ENCODE measurements at regions not wholly inside any gene's neighbourhood (a gene's known extent, or its start where the extent isn't known, plus 50 kb on each side); places are given as distances from the start of the nearest gene placed in this dataset.

DNA sequence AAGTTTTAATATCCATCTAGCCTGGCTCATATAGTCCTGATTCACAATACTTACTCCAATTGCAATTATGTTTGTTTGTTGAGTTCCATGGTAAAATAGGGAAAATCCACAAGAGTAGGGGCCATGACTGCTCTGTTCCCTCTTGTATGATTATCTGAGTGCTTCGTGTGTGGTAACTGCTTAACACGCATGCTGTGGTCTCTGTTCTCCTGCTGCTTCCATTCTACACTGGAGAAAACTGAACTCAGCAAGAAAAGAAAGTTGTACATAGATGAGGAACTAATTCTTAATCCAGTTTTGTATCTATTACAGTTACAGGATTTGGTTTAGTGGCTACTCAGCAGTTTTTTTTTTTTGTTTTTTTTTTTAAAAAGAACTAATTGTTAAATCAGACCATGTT is 223.0 kb upstream of the SATB1 start:
- POLR2A ChIA-PET: interaction anchor here (0.8 to 1.3 kb wide), 2 partner anchors 8 to 85 kb away, joined by 3 read pairs; no protein-coding TSS in a partner anchor
- no peaks in the 10 kb centered on the region for H3K27me3 ChIP-seq (ENCODE audit: control insufficient read depth in 2 of 2, insufficient read depth in 2 of 2, low read length in 2 of 2)
- H3K9me3 ChIP-seq (ENCODE audit: control insufficient read depth in 2 of 3, low read length in 3 of 3): no peaks in the 10 kb centered on the region
- Mint-ChIP-seq H3K27ac (peak overlapping the region in 1 of 9 donors; percentile 14), H3K4me1 (peaks cover 31 to 83% (median 47%) of the 10 kb centered on the region in 7 donors), H3K36me3 (peaks cover 0 to 22% (median 0%) of the 10 kb centered on the region in 5 donors), H3K9me3 (peaks cover 0 to 6% (median 0%) of the 10 kb centered on the region in 11 donors), H3K4me3 (no peak overlapping the region), H3K27me3 (no peaks in the 10 kb centered on the region)
- DNase-seq: no peak
- H3K4me1 ChIP-seq (ENCODE audit: control insufficient read depth in 2 of 2, insufficient read depth in 2 of 2, low read length in 2 of 2): peaks cover 12 to 27% of the 10 kb centered on the region in 2 donors
- CTCF ChIA-PET: no interaction called here
- H3K36me3 ChIP-seq (ENCODE audit: control insufficient read depth in 2 of 3, insufficient read depth in 3 of 3, low read length in 3 of 3): no peaks in the 10 kb centered on the region
- intact Hi-C loops (cut with micrococcal nuclease): loop anchor here in 1 of 2 donors (2.0 kb wide), 2 partner anchors 89 to 203 kb away; no protein-coding TSS in a partner anchor
- H3K27ac ChIP-seq (ENCODE audit: low read depth, low read length): no peak overlapping the region
- no peak for ATAC-seq
- no peak overlapping the region for H3K4me3 ChIP-seq (ENCODE audit: low read length)

DNA sequence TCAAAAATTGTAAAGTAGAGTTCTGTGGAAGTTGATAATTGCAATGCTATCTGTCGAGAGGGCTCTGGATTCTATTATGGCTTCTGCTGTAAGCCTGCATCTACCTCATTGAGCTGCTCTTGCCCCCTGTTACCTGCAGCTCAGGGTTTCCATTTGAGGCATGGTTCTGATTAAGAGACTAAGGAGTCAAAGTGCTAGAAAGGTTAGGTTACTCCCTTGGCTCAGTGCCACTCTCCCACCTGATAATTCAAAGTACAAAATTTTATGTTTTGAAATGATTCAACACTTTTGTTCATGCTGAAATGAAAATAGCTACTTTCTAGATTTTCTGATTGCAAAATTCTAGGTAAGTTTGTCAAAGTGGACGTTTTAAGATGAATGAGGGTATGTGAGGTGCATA is 220.5 kb upstream of the SATB1 start:
- H3K4me3 Mint-ChIP-seq: no peak overlapping the region
- no peak overlapping the region for H3K4me3 ChIP-seq (ENCODE audit: low read length)
- intact Hi-C loops (cut with micrococcal nuclease): no loop called here
- H3K9me3 Mint-ChIP-seq: peaks cover 2 to 18% (median 6%) of the 10 kb centered on the region in 11 donors
- H3K4me1 Mint-ChIP-seq: peaks cover 40 to 81% (median 62%) of the 10 kb centered on the region in 7 donors
- peaks cover 2 to 43% (median 4%) of the 10 kb centered on the region in 5 donors for H3K36me3 Mint-ChIP-seq
- DNase-seq (no peak), ATAC-seq (no peak)
- H3K27ac ChIP-seq (ENCODE audit: low read depth, low read length): no peak overlapping the region
- peak overlapping the region in 1 of 9 donors; percentile 20 for H3K27ac Mint-ChIP-seq
- peaks cover 18 to 36% of the 10 kb centered on the region in 2 donors for H3K4me1 ChIP-seq (ENCODE audit: control insufficient read depth in 2 of 2, insufficient read depth in 2 of 2, low read length in 2 of 2)
- ChIA-PET POLR2A (interaction anchor here (0.6 to 1.8 kb wide), 5 partner anchors 10 to 102 kb away, joined by 3 to 7 read pairs (median 3); no protein-coding TSS in a partner anchor), CTCF (interaction anchor here (0.6 to 1.5 kb wide), 2 partner anchors 113 to 260 kb away, joined by 3 to 7 read pairs; no protein-coding TSS in a partner anchor)
- H3K36me3 ChIP-seq (ENCODE audit: control insufficient read depth in 2 of 3, insufficient read depth in 3 of 3, low read length in 3 of 3): no peaks in the 10 kb centered on the region
- H3K27me3 ChIP-seq (ENCODE audit: control insufficient read depth in 2 of 2, insufficient read depth in 2 of 2, low read length in 2 of 2): no peaks in the 10 kb centered on the region
- no peaks in the 10 kb centered on the region for H3K27me3 Mint-ChIP-seq
- peaks cover 0 to 3% (median 0%) of the 10 kb centered on the region in 3 experiments for H3K9me3 ChIP-seq (ENCODE audit: control insufficient read depth in 2 of 3, low read length in 3 of 3)

DNA sequence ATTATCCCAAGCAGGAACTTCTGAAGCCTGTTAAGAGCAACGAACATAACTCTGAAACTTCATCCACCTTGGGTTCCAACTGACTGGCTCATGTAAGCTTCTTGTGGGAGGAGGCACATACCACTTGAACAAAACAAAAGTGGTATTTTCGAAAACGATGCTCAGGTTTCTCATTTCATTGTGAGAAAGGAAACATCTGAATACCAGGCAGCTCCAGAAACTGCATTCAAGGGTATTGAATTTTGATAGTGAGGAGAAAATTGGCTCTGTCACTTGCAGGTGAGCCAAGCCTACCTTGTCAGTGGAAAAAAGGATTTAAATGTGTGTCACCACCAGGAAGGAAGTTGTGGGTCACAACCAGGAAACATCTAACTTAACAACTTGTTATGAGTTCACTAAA is 218.1 kb upstream of the SATB1 start:
- CTCF ChIA-PET: interaction anchor here (0.7 to 2.2 kb wide), 2 partner anchors 116 to 219 kb away, joined by 3 to 6 read pairs; no protein-coding TSS in a partner anchor
- peak in 4 of 9 donors; percentile 10 to 29 (median 14) for DNase-seq
- Mint-ChIP-seq H3K4me3 (peak overlapping the region in 9 of 10 donors; percentile 43 to 71 (median 58)), H3K9me3 (peaks cover 2 to 20% (median 6%) of the 10 kb centered on the region in 11 donors), H3K4me1 (peaks cover 31 to 65% (median 50%) of the 10 kb centered on the region in 7 donors), H3K27me3 (no peaks in the 10 kb centered on the region), H3K27ac (peak overlapping the region; percentile 45 to 90 (median 65)), H3K36me3 (peaks cover 3 to 55% (median 5%) of the 10 kb centered on the region in 5 donors)
- ATAC-seq: no peak
- H3K27me3 ChIP-seq (ENCODE audit: control insufficient read depth in 2 of 2, insufficient read depth in 2 of 2, low read length in 2 of 2): no peaks in the 10 kb centered on the region
- H3K4me1 ChIP-seq (ENCODE audit: control insufficient read depth in 2 of 2, insufficient read depth in 2 of 2, low read length in 2 of 2): peaks cover 18 to 24% of the 10 kb centered on the region in 2 donors
- peaks cover 0 to 5% (median 0%) of the 10 kb centered on the region in 3 experiments for H3K9me3 ChIP-seq (ENCODE audit: control insufficient read depth in 2 of 3, low read length in 3 of 3)
- POLR2A ChIA-PET: interaction anchor here (0.7 to 1.2 kb wide), 4 partner anchors 18 to 117 kb away, joined by 3 to 4 read pairs (median 3); no protein-coding TSS in a partner anchor
- intact Hi-C loops (cut with micrococcal nuclease): loop anchor here in 1 of 2 donors (2.0 to 5.0 kb wide), 3 partner anchors 14 to 114 kb away; no protein-coding TSS in a partner anchor
- no peak overlapping the region for H3K27ac ChIP-seq (ENCODE audit: low read depth, low read length)
- no peak overlapping the region for H3K4me3 ChIP-seq (ENCODE audit: low read length)
- no peaks in the 10 kb centered on the region for H3K36me3 ChIP-seq (ENCODE audit: control insufficient read depth in 2 of 3, insufficient read depth in 3 of 3, low read length in 3 of 3)

DNA sequence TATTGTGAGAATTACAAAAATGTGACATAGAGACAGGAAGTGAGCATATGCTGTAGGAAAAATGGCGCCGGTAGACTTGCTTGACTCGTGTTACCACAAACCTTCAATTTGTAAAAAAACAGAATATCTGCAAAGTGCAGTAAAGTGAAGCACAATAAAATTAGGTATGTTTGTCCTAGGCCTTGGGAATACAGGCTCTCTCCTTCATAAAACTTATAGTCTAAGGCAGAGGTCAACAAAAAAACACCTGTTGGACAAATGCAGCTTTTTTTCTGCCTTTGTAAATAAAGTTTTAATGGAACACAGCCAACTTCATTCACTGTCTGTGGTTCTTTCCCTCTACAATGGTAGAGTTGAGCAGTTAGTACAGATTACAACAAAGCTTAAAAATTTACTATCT is 216.8 kb upstream of the SATB1 start:
- Histone ChIP-seq H3K4me3 (ENCODE audit: low read length) (no peak overlapping the region), H3K36me3 (ENCODE audit: control insufficient read depth in 2 of 3, insufficient read depth in 3 of 3, low read length in 3 of 3) (no peaks in the 10 kb centered on the region), H3K9me3 (ENCODE audit: control insufficient read depth in 2 of 3, low read length in 3 of 3) (peaks cover 0 to 5% (median 0%) of the 10 kb centered on the region in 3 experiments), H3K4me1 (ENCODE audit: control insufficient read depth in 2 of 2, insufficient read depth in 2 of 2, low read length in 2 of 2) (peaks cover 18 to 24% of the 10 kb centered on the region in 2 donors), H3K27ac (ENCODE audit: low read depth, low read length) (no peak overlapping the region), H3K27me3 (ENCODE audit: control insufficient read depth in 2 of 2, insufficient read depth in 2 of 2, low read length in 2 of 2) (no peaks in the 10 kb centered on the region)
- peak overlapping the region in 4 of 9 donors; percentile 6 to 76 (median 46) for H3K27ac Mint-ChIP-seq
- H3K27me3 Mint-ChIP-seq: no peaks in the 10 kb centered on the region
- DNase-seq (no peak), ATAC-seq (no peak)
- intact Hi-C loops (cut with micrococcal nuclease): loop anchor here in 1 of 2 donors (2.0 to 5.0 kb wide), 3 partner anchors 15 to 115 kb away; no protein-coding TSS in a partner anchor
- ChIA-PET POLR2A (interaction anchor here (0.8 kb wide), 2 partner anchors 8 to 74 kb away, joined by 3 read pairs; no protein-coding TSS in a partner anchor), CTCF (interaction anchor here (0.6 to 2.2 kb wide), 4 partner anchors 16 to 117 kb away, joined by 3 to 6 read pairs (median 3); no protein-coding TSS in a partner anchor)
- H3K4me1 Mint-ChIP-seq: peaks cover 28 to 61% (median 45%) of the 10 kb centered on the region in 7 donors
- no peak overlapping the region for H3K4me3 Mint-ChIP-seq
- H3K9me3 Mint-ChIP-seq: peaks cover 2 to 26% (median 9%) of the 10 kb centered on the region in 11 donors
- peaks cover 3 to 56% (median 5%) of the 10 kb centered on the region in 5 donors for H3K36me3 Mint-ChIP-seq

DNA sequence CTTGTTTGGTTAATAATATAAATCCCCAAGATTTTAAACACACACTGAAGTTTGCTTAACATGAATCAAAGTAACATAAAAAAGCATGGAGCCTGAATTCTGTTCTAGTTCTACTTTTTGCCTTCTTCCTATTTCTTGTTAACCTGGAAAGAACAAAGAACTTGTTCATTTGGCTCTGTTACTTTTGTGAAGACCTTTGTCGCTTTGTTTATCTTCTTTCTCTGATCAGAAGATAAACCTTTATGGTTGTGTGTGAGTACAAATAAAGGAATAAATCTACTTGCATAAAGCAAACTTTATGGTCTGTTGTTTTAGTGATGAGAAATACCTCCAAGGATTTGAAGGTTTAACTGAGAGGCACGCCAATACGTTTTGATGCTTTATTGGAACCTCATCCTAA is 210.1 kb upstream of the SATB1 start:
- H3K4me3 Mint-ChIP-seq: no peak overlapping the region
- H3K36me3 ChIP-seq (ENCODE audit: control insufficient read depth in 2 of 3, insufficient read depth in 3 of 3, low read length in 3 of 3): no peaks in the 10 kb centered on the region
- peaks cover 0 to 14% (median 4%) of the 10 kb centered on the region in 7 donors for H3K4me1 Mint-ChIP-seq
- no peak for ATAC-seq
- H3K27ac ChIP-seq (ENCODE audit: low read depth, low read length): no peak overlapping the region
- no peaks in the 10 kb centered on the region for H3K27me3 Mint-ChIP-seq
- intact Hi-C loops (cut with micrococcal nuclease): no loop called here
- ChIA-PET CTCF (no interaction called here), POLR2A (no interaction called here)
- peaks cover 0 to 27% (median 0%) of the 10 kb centered on the region in 5 donors for H3K36me3 Mint-ChIP-seq
- H3K9me3 Mint-ChIP-seq: peaks cover 0 to 18% (median 6%) of the 10 kb centered on the region in 11 donors
- DNase-seq: no peak
- no peaks in the 10 kb centered on the region for H3K4me1 ChIP-seq (ENCODE audit: control insufficient read depth in 2 of 2, insufficient read depth in 2 of 2, low read length in 2 of 2)
- H3K27me3 ChIP-seq (ENCODE audit: control insufficient read depth in 2 of 2, insufficient read depth in 2 of 2, low read length in 2 of 2): no peaks in the 10 kb centered on the region
- H3K27ac Mint-ChIP-seq: no peak overlapping the region
- no peak overlapping the region for H3K4me3 ChIP-seq (ENCODE audit: low read length)
- H3K9me3 ChIP-seq (ENCODE audit: control insufficient read depth in 2 of 3, low read length in 3 of 3): no peaks in the 10 kb centered on the region

DNA sequence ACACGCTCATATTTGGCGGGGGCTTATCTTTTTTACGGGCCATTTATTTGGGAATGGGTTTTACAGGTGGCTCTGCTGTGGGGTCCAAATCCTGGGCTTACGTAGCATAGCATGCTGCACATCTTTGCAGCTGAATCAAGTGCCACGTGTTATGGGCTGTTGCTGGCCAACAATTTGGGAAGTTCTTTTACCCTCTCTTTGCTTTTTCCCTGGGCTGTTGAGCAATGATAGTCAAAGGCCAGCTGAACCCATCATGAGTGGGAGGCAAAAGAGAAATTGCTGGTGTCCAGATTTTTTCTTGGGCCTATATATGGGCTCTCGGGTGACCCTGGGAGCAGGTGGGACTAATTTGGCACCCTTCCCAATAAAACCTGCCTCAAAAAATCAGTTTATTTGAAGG is 209.3 kb upstream of the SATB1 start:
- Histone ChIP-seq H3K4me1 (ENCODE audit: control insufficient read depth in 2 of 2, insufficient read depth in 2 of 2, low read length in 2 of 2) (no peaks in the 10 kb centered on the region), H3K36me3 (ENCODE audit: control insufficient read depth in 2 of 3, insufficient read depth in 3 of 3, low read length in 3 of 3) (no peaks in the 10 kb centered on the region), H3K27ac (ENCODE audit: low read depth, low read length) (no peak overlapping the region), H3K27me3 (ENCODE audit: control insufficient read depth in 2 of 2, insufficient read depth in 2 of 2, low read length in 2 of 2) (no peaks in the 10 kb centered on the region), H3K9me3 (ENCODE audit: control insufficient read depth in 2 of 3, low read length in 3 of 3) (no peaks in the 10 kb centered on the region), H3K4me3 (ENCODE audit: low read length) (no peak overlapping the region)
- Mint-ChIP-seq H3K36me3 (peaks cover 0 to 27% (median 0%) of the 10 kb centered on the region in 5 donors), H3K27ac (no peak overlapping the region), H3K9me3 (peaks cover 0 to 20% (median 6%) of the 10 kb centered on the region in 11 donors), H3K27me3 (no peaks in the 10 kb centered on the region), H3K4me3 (no peak overlapping the region), H3K4me1 (peaks cover 0 to 14% (median 0%) of the 10 kb centered on the region in 7 donors)
- intact Hi-C loops (cut with micrococcal nuclease): no loop called here
- ATAC-seq (no peak), DNase-seq (no peak)
- ChIA-PET CTCF (interaction anchor here (0.5 kb wide), 1 partner anchor 12 kb away, joined by 3 read pairs; no protein-coding TSS in a partner anchor), POLR2A (interaction anchor here (1.0 kb wide), 1 partner anchor 10 kb away, joined by 4 read pairs; no protein-coding TSS in a partner anchor)
